Femur (tissue), 1 donor: ENCODE measurements at regions not wholly inside any gene's neighbourhood (a gene's known extent, or its start where the extent isn't known, plus 50 kb on each side); places are given as distances from the start of the nearest gene placed in this dataset.
"Not testable (repeated sequence)": the region's sequence is repeated elsewhere in the genome, so short reads cannot be mapped to it uniquely, and the experiment has no call there.

Experiments used
- DNase-seq: peaks from one replicate; pipeline ENCODE4 v3.0.0-alpha.2; 2017

- DNase-seq = no peak
Measured at GRCh38 chr12:42749239-42749638, 159.7 kb upstream of the PRICKLE1 start.

GRCh38 chr12:42744539-42745182, 155.1 kb upstream of the PRICKLE1 start:
- no peak for DNase-seq

- peak; percentile 57 for DNase-seq
Measured at GRCh38 chr12:42742716-42743115, 153.2 kb upstream of the PRICKLE1 start.

- DNase-seq = no peak
Measured at GRCh38 chr12:42741771-42742510, 152.4 kb upstream of the PRICKLE1 start.

GRCh38 chr12:42741091-42741490, 151.5 kb upstream of the PRICKLE1 start:
- DNase-seq = no peak

- DNase-seq = no peak
Measured at GRCh38 chr12:42737398-42737797, 147.9 kb upstream of the PRICKLE1 start.

- peak; percentile 68 for DNase-seq
Measured at GRCh38 chr12:42735861-42736361, 146.4 kb upstream of the PRICKLE1 start.

GRCh38 chr12:42733911-42734310, 144.4 kb upstream of the PRICKLE1 start:
- DNase-seq = no peak

- DNase-seq = no peak
Measured at GRCh38 chr12:42732908-42733411, 143.4 kb upstream of the PRICKLE1 start.

GRCh38 chr12:42730291-42730690, 140.7 kb upstream of the PRICKLE1 start:
- no peak for DNase-seq

GRCh38 chr12:42729535-42729900, 140.0 kb upstream of the PRICKLE1 start:
- DNase-seq = no peak

GRCh38 chr12:42728770-42729534, 139.4 kb upstream of the PRICKLE1 start:
- no peak for DNase-seq

GRCh38 chr12:42728287-42728686, 138.7 kb upstream of the PRICKLE1 start:
- DNase-seq = no peak

GRCh38 chr12:42725809-42726208, 136.3 kb upstream of the PRICKLE1 start:
- no peak for DNase-seq

- no peak for DNase-seq
Measured at GRCh38 chr12:42716491-42716891, 126.9 kb upstream of the PRICKLE1 start.

- not testable (repeated sequence) for DNase-seq
Measured at GRCh38 chr12:42713566-42713965, 124.0 kb upstream of the PRICKLE1 start.

- not testable (repeated sequence) for DNase-seq
Measured at GRCh38 chr12:42708374-42708773, 118.8 kb upstream of the PRICKLE1 start.

GRCh38 chr12:42707312-42708226, 118.0 kb upstream of the PRICKLE1 start:
- DNase-seq = no peak

GRCh38 chr12:42706321-42706720, 116.8 kb upstream of the PRICKLE1 start:
- no peak for DNase-seq

- peak; percentile 87 for DNase-seq
Measured at GRCh38 chr12:42705863-42706262, 116.3 kb upstream of the PRICKLE1 start.

GRCh38 chr12:42704810-42705401, 115.4 kb upstream of the PRICKLE1 start:
- DNase-seq = no peak

- DNase-seq = no peak
Measured at GRCh38 chr12:42704340-42704739, 114.8 kb upstream of the PRICKLE1 start.
